ENCODE measurements at regions not wholly inside any gene's neighbourhood (a gene's known extent, or its start where the extent isn't known, plus 50 kb on each side); places are given as distances from the start of the nearest gene placed in this dataset.

DNA sequence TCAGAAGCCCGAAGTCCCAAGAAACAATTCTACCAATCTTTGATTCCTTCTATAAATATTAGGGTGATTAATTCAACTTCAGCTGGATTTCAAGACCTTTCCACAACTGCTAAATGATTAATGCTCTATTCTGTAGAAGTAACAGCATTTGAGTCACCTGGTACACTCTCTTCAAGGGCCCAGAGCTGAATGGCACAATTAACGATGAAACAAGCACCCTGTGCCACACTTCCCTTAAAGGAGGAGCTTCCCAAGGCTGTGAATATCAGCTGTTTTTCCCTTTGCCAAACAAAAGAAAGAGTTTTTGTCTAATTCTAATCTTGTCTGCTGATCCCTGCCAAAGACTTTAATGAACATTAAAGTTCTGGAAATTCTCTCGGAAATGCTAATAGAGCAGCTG is 56.0 kb downstream of the BOD1L2 start:
- no peak for DNase-seq

DNA sequence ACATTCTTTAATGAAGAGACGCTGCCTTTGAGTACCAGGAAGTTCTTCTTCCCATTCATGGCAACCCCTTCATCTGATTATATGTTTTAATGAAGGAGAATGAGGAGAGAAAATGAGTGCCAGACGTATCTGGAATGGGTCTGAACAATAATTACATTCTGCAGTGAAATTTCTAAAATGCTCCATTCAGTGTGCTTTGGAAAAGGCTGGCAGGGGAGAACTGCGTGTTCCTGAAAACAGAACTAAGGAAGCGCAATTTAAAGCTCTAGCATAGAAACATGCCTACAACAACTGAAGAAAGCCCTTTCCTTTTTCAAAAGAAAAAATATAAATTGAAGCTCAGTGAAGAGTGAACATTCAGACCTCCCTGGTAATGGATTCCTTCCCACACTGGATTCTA is 58.8 kb downstream of the BOD1L2 start:
- no peak for DNase-seq

DNA sequence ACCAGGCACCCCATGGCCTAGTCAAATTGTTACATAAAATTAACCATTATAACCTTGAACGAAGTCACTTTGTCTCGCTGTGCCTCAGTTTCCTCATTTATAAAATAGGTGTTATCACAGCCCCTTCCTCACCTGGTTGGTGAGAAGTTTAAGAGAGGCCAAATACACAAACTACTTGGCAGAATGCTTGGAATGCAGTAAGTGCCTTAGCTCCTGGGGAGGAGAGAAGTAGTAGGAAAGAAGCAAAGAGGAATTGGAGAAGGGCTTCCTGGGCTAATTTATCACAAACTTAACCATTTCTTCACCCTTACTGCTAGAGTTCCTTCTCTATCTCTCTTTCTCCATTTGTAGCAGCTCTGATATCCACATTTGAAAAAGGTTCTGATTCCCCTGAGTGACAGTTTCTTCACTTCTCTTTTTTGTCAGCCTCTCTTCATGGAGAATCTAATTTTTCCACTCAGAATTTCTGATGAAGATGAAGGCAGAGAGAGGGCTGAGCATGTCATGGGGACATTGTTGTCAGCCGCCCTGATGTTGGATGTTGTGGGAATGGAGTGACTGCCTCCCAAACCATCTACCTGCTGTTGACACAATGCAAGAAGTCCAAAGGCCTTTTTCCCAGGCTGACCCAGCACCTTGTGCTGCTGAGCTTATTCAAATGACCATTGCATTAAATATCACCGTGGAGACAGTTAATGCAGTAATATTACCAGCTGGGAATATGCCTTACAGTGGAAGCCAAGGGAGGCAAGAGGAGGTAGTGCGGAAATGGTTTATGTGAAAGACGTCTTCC is 60.4 kb downstream of the BOD1L2 start:
- no peak for DNase-seq

DNA sequence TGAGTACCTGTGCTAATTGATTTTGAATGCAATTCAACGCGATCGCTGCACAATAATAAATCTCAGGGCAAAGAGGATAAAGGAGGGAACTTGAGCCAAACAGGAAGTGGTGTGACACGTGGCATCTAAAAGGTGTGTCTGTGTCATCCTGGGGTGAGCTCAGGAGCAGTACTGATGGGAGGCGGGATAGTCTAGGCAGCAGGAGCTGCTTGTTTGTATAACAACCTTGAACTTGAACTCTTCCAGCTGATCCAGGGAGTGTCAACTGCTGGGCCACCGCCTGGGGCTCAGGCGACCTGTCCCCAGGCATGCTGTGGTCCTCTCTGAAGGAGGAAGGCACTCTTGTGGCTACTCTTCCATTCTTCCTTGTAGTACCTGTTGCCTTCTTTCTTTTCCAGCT is 61.2 kb downstream of the BOD1L2 start:
- DNase-seq: no peak

DNA sequence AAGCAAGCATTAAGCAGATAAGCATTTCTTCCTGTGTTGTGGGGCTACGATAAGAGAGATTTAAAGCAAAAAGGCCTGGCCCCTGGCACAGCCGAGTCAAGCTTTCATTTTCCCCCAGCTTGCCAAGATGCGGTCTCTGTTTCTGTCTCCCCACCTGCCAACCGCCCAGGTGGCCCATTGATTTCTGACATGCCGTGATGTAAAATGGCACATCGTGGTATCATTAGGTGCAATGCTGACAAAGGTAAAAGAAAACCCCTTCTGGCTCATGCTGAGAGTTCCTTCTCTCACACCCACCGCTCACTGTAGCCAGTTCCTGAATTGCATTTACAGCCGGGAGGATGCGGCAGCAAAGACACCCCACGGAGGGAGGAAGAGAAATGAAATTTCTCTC is 62.8 kb downstream of the BOD1L2 start:
- DNase-seq: no peak

DNA sequence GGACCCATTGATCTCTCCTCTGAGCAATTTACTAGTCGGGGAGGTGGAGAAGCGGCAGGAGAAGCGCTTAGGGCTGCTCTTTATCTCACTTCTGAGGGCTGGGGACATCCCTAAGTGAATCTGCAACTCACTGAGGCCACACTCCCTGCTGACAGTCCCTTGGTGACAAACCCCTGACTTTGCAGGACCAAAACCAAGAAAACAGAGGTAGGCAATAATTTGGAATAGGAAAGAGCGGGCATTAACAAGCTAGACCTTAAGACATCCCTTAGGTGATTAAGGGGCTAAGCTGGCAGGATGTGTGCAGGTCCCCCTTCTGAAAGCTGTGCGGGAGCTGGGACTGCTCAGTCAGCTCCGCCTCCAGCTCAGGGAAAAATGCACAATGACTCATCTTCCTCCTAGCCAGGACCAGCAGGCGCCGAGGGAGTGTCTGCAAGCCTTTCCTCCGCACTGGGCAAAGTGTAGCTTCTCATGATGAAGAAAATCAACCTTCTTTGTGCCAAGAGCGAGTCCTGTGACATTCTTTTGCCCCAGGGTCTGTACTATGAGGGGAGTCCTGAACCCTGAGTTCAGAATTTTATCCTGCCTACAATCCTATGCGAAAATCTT is 63.3 kb downstream of the BOD1L2 start:
- DNase-seq: no peak

DNA sequence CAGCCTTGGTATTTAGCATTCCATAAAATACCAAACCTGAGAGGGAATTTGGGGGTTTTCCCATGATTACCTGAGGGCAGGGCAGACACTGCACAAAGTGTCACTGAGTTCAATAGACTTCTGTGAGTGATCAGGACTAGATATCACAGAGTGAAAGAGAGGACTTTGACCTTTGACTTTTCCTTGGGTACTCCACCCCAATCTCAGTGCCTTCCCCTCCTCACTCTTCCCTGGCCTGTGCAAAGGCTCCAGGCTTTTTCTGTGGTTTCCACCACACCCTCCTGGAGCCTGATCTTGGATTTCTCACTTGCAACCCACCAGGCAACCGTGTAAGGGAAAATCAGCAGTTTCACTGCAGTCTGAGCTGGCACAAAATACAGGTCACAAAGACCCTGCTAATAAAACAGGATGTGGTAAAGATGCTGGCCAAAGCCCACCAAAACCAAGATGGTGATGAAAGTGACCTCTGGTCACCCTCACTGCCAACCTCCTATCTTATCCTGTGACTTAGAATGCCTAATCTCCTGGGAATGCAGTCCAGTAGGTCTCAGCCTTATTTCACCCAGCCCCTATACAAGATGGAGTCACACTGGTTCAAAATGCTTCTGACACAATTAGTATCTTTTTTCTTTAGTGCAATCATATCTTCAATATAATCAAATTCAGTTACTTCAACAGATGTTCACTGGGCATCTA is 64.0 kb downstream of the BOD1L2 start:
- DNase-seq: no peak

DNA sequence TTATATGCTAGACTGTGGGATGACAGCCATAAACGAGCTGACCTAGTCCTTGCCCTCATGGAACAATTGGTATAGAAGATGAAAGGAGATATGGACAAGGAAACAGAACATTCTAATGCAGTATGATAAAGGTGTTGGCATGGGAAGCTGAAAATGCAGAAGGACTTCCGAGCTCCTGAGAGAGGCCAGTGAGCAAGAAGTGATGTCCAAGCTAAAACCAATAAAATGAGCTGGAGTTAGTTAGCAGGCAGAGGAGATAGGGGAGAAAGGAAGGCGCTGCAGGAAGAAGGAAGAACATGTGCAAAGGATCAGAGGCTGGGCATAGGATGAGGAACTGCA is 64.5 kb downstream of the BOD1L2 start:
- DNase-seq: no peak

DNA sequence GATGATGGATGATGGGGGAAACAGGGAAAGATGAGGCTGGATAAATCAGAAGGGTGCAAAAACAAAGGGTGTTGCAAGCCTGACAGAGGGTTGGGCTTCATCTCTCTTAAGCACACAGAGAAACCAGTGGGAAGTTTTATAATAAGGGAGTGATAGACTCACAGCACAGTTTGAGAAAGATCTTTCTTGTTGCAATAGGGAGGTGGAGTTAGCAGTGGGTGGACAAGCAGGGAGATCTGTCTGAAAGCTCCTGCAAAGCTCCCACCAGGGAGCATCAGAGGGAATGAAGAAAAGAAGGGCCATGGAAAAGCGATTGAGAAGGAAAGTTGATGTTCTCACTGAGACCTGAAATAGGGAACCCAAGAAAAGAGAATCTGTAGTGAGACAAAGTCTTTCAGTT is 64.9 kb downstream of the BOD1L2 start:
- DNase-seq: no peak

DNA sequence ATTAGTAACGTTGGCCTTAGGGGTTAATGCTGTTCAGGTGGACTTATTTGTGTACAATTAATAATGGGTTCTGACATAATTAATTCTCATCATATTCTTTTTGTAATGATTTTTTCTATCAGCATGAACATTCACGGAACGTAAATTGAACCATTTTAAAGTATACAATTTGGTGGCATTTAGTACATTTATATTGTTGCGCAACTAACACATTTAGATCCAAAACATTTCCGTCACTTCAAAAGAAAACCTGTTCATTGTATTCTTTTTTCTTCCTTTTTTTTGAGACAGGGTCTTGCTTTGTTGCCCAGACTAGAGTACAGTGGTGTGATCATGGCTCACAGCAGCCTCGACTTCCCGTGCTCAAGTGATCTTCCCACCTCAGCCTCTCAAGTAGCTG is 65.8 kb downstream of the BOD1L2 start:
- DNase-seq: no peak

DNA sequence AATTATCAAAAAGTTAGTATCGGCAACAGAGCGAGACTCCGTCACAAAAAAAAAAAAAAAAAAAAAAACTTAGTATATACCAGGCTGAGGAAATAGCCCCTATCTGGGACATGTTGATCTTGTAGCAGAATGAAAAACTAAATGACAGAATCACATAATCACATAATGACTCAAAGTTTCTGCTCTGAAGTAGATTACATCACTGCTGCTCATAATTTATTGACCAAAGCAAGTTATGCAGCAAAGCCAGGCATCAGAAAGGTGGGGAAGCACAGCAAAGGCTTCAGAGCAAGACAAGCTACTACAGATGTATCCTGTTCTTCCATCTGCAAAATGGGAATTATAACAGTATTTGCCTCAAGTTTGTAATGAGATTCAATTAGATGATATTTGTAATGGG is 68.1 kb downstream of the BOD1L2 start:
- DNase-seq: no peak

DNA sequence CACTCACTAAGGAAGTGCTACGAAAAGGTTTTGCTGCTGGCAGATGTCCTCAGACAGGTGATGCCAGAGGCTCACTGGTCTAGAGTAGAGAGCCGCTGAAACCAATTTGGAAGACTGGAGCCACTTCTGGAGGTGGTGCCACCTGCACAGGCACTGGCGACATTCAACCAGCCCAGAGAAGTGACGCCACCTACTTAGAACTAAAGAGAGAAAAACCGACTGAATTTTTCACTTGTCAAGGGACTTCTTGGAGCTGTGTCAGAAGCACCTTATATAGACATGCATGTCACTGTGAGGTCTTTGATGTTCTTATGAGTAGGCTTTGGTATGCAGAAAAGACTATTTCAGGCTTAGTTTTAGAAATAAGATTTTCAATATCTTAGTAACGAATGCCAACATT is 71.4 kb downstream of the BOD1L2 start:
- DNase-seq: no peak

DNA sequence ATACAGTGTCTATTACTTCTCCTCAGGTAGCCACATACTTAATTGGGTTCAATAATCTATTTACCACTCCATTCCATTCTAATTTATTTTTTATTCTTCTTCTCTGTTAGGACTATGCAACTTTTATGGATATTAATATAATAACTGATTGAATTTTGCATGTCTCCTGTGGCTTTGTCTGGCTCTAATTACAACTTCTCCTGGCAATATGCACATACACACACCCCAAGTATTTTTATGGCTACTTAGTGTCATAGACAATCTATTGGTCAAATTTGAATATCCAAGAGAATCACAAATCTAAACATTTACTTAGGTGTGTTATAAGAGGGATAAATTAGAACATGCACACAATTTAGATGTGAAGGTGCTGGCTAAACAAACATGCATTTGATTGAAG is 73.1 kb downstream of the BOD1L2 start:
- DNase-seq: no peak

DNA sequence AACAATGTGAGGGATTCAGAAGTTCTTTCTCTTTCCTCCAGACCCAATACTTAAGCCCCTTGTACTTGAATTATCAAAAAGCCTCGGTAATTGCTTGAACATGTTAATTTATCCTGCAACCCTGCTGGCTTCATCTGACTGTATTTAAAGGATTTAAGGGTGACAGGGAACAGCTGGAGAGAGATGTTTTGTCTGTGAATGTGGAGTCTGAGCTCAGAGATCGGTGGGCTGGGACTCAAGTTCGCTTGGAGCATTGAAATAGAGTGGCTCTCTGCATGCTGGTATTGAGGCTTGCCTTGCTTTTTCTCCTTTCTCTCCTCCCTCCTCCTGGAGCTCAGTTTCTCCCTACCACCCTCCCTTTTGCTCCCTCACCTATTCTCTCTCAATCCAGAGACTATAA is 73.6 kb downstream of the BOD1L2 start:
- DNase-seq: no peak

DNA sequence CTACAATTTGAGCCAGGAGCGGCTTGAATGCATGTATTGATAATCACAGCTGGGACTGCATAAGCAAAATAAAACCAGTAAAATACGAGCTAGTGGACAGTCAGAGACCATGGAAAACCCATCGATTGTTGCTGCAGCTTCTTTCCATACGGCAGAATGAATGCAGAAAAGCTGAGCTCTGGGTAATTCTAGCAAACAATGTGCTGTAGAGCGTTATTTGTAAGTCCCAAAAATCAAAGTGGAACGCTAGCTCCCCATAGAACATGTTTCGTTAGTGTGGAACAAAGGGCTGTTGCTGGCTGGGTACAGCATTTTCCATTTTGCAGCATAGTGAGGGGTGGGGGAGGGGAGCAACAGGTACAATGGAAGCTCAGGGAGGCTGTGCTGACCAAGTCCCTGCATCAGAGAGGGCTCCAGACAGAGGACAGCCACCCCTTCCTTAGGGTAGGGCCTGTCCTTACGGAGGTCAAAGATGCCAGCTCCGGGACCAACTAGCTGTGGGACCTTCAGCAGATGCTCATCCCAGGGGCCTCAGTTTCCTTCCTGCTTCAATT is 74.1 kb downstream of the BOD1L2 start:
- no peak for DNase-seq

DNA sequence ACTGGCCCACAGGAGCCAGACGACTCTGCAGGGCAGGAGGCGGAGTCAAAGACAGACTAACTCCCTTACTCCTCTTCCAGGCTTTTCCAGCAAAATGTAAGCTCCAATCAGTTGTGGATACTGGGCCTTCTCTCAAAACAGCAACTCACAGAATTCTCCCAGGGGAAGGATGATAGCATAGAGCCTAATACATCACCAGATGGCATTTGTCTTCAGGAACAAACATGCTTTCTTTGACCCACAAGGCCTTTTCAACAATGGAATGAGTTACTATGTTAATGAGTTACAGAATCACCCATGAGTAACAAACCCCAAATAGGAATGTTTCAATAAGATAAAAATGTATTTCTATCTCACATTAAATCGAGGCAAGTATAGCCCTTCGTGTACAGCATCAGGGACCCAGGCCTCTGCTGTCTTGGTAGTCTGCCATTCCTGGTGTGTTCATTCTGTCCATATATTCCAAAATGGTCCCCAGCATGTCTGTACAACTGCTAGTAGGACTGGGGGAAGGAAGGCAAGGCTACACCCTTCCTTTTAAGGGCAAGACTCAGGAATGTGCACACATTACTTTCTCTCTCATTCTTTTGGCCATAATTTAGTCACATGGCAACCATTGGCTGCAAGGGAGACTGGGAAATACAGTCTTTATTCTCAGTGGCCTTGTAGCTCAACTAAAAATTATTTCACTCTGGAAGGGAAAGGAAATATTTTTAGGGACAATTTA is 76.4 kb downstream of the BOD1L2 start:
- no peak for DNase-seq

DNA sequence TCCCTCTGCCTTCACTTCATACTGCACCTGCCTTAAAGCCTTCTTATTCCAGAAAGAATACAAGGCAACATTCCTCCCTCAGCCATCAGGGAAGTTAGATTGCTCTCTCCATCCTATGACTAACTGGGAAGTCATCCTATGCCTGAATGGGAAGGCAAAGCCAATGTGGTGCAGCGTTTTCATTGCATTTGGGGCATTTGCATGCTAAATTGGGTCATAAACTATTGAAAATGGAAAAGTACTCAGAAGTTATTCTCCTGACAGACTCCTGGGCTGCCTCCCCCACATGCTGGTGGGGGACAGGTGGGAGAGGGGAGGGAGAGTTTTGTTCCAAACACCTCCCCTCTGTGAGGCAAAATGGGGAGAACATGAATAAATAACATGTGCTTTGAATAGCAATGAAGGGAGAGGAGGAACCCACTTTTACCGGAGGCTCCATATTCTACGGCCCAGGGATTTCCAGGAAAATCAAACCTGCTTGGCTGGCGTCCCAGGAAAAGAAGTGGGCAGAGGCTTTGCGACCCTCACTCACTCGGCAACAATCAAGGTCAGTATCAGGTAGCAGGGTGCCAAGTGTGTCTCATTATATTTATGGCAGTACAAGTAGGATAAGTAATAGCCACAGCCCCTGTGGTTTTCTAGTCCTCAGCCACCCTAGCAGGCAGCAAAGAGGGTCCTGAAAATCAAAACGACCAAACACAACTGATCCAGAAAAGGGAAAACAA is 84.1 kb downstream of the BOD1L2 start:
- DNase-seq: no peak

DNA sequence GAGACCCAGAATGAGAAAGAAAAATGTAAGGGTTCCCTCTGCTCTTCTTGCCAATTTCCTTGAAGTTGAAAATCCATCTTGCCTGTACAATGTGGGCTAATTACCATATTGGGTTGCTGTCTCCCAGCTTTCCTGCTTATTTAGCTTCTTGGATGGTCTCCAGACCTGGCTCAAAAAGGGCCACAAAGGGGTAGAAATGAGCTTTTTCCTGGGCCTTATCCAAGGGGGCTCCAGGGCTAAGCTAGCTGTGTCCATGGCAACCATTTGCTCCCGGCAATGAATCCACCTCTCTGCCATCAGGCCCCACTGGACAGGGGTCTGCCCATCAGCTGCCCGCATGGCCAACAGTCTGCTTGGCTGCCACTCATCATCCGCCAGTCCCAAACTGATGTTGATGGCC is 85.0 kb downstream of the BOD1L2 start:
- DNase-seq: no peak

DNA sequence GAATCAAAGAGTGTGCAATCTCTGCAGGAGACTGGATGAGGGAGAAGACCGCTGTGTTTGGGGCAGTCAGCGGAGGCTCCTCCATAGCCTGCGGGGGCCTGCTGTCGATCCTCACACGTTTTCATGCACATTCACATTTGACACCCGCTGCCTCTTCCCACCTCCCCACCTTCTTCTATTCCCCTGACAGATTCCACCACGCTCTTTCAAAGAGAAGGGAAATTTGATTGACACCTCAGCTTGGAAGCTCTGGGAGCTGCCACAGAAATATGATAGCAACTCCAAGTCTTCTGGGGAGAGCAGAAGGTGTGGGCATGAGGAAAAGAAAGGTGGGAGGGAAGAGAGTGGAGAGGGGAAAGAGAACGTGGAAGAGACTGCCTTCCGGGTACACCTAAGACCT is 87.5 kb downstream of the BOD1L2 start:
- DNase-seq: no peak

DNA sequence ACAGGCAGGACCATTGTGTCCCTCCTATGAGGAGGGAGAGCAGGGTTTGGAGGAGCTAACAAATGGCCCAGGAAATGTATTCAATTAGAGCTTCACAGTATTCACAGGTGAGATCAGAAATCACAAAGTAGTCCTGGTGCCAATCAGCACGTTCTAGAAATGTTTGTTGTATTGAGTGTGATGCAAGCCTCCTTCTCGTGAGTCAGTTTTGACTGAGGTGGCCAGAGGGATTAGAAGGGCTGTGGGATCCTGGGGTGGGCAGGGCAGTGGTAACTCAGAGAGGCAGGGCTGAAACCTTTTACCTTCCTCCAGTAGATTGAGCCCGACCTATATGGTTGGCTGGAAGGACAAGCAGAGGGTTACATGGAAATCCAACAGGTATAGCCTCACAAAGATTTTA is 95.0 kb downstream of the BOD1L2 start:
- DNase-seq: no peak

DNA sequence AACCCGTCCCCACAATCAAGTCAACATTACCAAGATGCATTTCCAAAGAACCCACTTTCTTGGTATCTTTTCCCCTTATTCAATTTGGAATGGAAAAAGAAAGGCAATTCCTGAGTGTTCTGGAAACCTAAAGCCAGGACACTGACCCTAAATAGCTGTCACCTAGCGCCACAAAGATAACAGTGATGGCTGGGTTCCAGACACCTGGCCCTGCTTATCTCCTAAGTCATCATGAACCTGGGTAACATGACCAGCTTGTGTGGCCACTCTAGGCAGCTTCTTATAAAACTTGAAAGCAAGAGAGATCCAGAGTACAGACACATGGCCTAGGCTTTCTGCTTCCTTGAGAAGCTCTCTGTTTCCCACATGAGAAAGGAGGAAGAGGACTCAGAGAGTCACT is 95.4 kb downstream of the BOD1L2 start:
- DNase-seq: no peak

DNA sequence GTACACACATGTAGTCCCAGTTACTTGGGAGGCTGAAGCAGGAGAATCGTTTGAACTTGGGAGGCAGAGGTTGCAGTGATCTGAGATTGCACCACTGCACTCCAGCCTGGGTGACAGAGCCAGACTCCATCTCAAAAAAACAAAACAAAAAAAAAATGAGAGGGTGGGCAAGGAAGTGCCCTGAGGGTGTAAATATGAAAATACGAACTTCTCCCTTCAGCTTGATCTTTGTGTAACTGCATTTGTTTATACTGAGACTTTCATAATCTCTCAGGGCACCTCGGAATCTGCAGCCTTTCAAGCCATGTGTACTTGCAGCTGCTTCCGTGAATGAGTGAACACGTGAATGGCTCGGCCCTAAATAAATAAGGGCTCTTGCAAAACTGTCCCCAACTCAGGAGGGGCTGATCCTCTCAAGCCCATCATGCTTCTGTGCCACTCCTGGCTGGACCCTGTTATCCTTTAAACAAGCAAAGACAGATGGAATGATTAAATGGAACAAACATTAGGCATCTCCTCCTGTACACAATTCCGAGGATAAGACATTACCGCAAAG is 96.8 kb downstream of the BOD1L2 start:
- no peak for DNase-seq

DNA sequence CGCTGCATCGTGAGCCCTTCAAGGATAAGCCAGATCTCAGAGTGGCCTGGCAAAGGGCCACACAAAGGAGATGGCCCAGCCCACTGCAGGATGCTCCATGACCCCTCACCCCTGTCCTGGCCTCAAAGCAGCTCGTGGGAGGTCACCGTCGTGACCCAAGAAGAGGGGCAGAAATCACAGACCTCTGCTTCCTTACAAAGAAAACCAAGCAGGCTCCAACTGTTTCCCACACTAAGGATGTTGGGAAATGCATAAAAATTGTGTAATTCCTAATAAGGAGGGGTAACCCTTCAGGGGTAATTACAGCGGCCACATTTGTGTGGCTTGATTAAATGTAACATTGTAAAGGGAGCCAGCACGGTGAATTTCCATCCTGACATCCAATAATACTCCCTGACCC is 102.3 kb downstream of the BOD1L2 start:
- DNase-seq: no peak
